ENCODE measurements at regions not wholly inside any gene's neighbourhood (a gene's known extent, or its start where the extent isn't known, plus 50 kb on each side); places are given as distances from the start of the nearest gene placed in this dataset.

DNA sequence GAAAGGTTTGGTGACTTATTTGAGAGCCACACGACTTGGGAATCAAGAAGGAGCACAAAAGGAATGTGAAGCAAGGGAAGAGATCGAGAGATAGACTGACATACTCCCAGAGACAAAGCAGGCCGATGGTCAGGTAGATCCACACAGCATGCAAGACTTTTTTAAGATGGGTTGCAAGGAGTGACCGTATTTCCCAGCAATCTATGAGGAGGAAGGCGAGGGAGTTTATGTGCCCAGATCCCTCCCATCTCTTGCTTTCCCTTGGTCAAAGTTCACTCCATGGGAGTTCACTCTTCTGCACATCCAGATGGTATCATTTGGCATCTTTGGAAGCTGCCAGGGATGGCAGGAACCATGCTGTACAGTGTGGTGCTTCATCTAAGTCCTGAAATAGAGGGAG is 148.9 kb downstream of the RMI1 start:
- TF ChIP-seq, protein P1, sequence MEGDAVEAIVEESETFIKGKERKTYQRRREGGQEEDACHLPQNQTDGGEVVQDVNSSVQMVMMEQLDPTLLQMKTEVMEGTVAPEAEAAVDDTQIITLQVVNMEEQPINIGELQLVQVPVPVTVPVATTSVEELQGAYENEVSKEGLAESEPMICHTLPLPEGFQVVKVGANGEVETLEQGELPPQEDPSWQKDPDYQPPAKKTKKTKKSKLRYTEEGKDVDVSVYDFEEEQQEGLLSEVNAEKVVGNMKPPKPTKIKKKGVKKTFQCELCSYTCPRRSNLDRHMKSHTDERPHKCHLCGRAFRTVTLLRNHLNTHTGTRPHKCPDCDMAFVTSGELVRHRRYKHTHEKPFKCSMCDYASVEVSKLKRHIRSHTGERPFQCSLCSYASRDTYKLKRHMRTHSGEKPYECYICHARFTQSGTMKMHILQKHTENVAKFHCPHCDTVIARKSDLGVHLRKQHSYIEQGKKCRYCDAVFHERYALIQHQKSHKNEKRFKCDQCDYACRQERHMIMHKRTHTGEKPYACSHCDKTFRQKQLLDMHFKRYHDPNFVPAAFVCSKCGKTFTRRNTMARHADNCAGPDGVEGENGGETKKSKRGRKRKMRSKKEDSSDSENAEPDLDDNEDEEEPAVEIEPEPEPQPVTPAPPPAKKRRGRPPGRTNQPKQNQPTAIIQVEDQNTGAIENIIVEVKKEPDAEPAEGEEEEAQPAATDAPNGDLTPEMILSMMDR (conservative IDR thresholded peaks at IDR 0.05; ENCODE audit: low read depth, low read length): no peak
- TF ChIP-seq EZH2 (IDR thresholded peaks at IDR 0.05; ENCODE audit: low read length, unreplicated experiment): no peak
